Activated CD4-positive, alpha-beta T cell treated with anti-CD3 and anti-CD28 coated beads, Interleukin-2, amount 10 ng/mL, durations not matched to agents 24 days and 14 days (primary cell): ENCODE measurements at regions not wholly inside any gene's neighbourhood (a gene's known extent, or its start where the extent isn't known, plus 50 kb on each side); places are given as distances from the start of the nearest gene placed in this dataset.

ENCODE experiments used
- DNase-seq: peaks from one replicate; pipeline ENCODE4 v3.0.0; 2022
- H3K27ac Mint-ChIP-seq: one replicate; pipeline ENCODE4 v1.8.0; 2022; ENCODE audit warnings: mild to moderate bottlenecking, mixed read lengths
- H3K27me3 Mint-ChIP-seq: one replicate; pipeline ENCODE4 v1.8.0; 2022; ENCODE audit warnings: mixed read lengths
- H3K36me3 Mint-ChIP-seq: one replicate; pipeline ENCODE4 v1.8.0; 2022; ENCODE audit warnings: low read depth, mild to moderate bottlenecking, mixed read lengths
- H3K4me1 Mint-ChIP-seq: one replicate; pipeline ENCODE4 v1.8.0; 2021; ENCODE audit warnings: mixed read lengths
- H3K4me3 Mint-ChIP-seq: one replicate; pipeline ENCODE4 v1.8.0; 2022; ENCODE audit warnings: mild to moderate bottlenecking, moderate library complexity, mixed read lengths
- H3K9me3 Mint-ChIP-seq: one replicate; pipeline ENCODE4 v1.8.0; 2021; ENCODE audit warnings: mixed read lengths
- intact Hi-C: fragments of 100-400 bp; cut with micrococcal nuclease; formaldehyde crosslinking; loops from one replicate; pipeline ENCODE4 v1.15.1; 2023

DNA sequence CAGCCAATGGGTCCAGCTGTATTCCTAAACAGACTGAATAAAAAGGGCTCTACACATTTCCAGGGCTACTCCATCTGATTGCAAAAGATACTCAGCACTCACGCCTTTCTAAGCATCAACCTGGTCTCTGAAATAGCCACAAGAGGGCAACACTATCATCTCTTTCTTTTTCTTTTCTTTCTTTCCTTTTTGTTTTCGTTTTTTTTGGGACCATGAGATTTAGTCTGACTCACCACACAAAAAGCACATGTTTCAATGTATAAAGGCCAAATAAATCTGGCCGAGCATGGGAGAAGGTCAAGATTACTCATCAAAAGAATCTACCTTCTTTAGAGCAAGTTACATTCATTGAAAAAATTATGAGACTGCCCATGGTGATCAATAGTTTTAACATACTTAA lies 805.6 kb upstream of the ARGLU1 start:
- Mint-ChIP-seq H3K9me3 (no peaks in the 10 kb centered on the region), H3K4me3 (no peak overlapping the region), H3K36me3 (no peaks in the 10 kb centered on the region), H3K27me3 (no peaks in the 10 kb centered on the region), H3K4me1 (no peaks in the 10 kb centered on the region), H3K27ac (no peak overlapping the region)
- DNase-seq, result no peak
- intact Hi-C loops, result no loop called here

DNA sequence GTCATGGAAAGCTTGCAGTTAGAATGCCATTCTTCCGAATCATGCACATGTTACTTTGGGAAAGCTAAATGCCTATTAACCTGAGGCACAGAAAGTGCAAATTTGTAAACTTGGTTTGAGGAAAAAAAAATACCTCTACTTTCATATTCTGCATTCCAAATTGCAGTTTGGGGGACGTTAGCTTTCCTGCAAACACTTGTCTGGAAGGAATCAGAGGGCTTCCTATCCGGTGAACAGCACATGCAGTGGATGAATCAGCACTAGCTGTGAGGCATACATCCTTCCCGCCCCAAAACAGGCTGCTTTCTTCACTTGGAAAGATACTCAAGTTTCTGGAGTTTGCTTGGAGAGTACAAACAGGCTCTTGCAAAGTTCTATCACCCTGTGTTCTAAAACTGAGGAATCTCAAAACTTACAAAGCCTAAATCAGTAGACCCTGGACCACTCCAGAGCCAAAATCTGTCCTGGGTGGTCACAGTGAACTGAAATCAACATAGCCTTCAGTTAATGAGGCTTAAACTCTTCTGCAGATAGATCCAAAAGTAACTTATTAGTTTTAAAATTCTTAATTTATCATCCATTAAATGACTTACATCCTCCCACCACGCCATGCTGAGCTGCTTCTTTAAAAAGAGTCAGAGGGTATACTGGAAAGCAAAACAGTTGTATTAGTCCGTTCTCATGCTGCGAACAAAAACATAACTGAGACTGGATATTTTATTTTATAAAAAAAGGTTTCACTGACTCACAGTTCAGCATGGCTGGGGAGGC lies 802.3 kb upstream of the ARGLU1 start:
- intact Hi-C loops, result no loop called here
- Mint-ChIP-seq H3K4me1 (no peaks in the 10 kb centered on the region), H3K27ac (no peak overlapping the region), H3K4me3 (no peak overlapping the region), H3K9me3 (no peaks in the 10 kb centered on the region), H3K36me3 (no peaks in the 10 kb centered on the region), H3K27me3 (no peaks in the 10 kb centered on the region)
- DNase-seq, result no peak

DNA sequence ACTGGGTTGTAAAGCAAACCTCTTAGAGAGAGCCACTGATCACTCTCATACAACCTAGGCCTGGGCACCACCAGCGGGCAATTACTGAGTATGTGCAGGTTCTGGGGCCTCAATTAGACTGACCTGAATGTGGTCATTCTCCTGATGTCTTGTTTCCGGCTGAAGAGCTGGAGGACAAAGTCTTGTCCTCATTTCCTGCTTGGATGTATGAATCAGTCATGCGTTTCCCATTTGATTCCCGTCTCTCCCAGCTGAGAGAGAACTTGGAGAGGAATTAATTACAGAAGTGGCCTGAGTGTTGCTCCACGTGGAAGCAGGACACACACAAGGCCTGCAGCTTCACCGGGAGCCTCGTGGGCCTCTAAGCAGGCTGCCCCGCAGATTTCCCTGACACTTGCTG lies 799.3 kb upstream of the ARGLU1 start:
- Mint-ChIP-seq H3K36me3 (no peaks in the 10 kb centered on the region), H3K9me3 (no peaks in the 10 kb centered on the region), H3K27ac (no peak overlapping the region), H3K4me1 (no peaks in the 10 kb centered on the region), H3K4me3 (no peak overlapping the region), H3K27me3 (no peaks in the 10 kb centered on the region)
- DNase-seq, result no peak
- intact Hi-C loops, result no loop called here

DNA sequence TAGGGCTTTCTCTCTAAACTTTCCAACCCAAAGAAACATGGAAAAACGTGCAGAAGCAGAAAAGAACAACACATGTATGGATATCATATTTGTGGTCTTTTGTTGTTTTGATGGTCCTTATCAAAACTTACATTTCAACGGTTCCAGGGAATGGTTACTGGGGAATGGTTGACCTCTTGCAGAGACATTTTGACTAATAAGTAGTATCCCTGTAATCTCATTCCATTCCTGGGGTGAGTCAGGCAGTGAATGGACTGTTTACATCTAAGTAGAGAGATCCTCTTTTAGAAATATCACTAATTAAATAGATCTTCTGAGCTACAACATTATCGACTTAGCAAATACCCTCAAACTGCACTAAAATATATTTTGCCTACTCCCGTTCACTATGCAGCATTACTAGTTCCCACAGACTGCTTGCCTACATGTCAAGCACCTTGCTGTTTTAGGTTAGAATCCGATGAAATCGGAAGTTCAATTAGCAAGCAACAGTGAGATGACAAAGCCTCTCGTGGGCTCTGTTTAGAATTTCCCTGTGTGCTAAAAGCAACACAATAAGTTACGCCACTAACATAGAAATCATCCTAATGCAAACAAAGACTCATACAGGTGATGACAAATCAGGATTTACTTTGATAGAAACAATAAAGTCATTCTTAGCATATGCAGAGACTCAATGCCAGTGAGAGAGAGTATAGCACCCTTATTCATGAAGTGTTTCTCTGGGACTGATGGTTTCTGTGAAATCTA lies 797.7 kb upstream of the ARGLU1 start:
- H3K4me1 Mint-ChIP-seq, result no peaks in the 10 kb centered on the region
- no peak overlapping the region for H3K27ac Mint-ChIP-seq
- H3K4me3 Mint-ChIP-seq, result no peak overlapping the region
- no peaks in the 10 kb centered on the region for H3K27me3 Mint-ChIP-seq
- H3K9me3 Mint-ChIP-seq, result no peaks in the 10 kb centered on the region
- intact Hi-C loops, result no loop called here
- no peaks in the 10 kb centered on the region for H3K36me3 Mint-ChIP-seq
- no peak for DNase-seq

DNA sequence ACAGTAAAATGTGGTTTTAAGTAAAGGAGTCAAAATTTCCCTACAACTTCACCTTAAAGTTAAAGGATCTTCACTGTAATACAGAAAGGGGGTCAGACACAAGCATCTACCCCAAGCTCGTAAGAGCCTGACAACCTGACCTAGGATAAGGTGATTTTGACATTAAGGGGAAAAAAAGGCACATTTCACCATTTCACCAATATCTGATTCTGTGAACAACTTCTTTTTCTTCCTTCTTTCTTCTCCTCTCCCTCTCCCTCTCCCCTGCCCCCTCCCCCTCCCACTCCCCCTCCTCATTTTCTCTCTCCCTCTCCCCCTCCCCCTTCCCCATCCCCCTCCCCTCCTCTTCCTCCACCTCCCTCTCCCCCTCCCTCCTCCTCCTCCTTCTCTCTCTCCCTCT lies 796.7 kb upstream of the ARGLU1 start:
- Mint-ChIP-seq H3K4me1 (no peaks in the 10 kb centered on the region), H3K27me3 (no peaks in the 10 kb centered on the region), H3K36me3 (no peaks in the 10 kb centered on the region), H3K27ac (no peak overlapping the region), H3K4me3 (no peak overlapping the region), H3K9me3 (no peaks in the 10 kb centered on the region)
- intact Hi-C loops, result no loop called here
- no peak for DNase-seq

DNA sequence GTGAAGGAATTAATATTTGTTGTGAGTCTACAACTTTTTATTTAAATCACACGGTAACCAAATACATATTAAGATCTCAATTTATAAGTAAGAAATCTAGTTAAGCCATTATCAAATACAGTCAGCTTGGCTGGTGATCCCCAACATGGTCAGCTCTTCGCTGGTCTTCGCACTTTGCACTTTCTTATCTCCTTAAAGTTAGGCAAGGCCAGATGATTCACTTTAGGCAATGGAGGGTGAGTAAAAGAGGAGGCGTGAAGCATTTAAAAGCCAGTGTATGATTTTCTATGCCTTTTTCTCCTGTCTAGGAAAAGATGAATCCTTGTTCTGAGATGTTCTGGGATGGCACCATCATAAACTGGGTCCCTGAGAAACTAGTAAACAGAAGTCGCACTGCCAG lies 793.7 kb upstream of the ARGLU1 start:
- no peaks in the 10 kb centered on the region for H3K9me3 Mint-ChIP-seq
- no peak overlapping the region for H3K4me3 Mint-ChIP-seq
- no peak overlapping the region for H3K27ac Mint-ChIP-seq
- H3K27me3 Mint-ChIP-seq, result no peaks in the 10 kb centered on the region
- intact Hi-C loops, result no loop called here
- no peaks in the 10 kb centered on the region for H3K36me3 Mint-ChIP-seq
- H3K4me1 Mint-ChIP-seq, result no peaks in the 10 kb centered on the region
- DNase-seq, result no peak

DNA sequence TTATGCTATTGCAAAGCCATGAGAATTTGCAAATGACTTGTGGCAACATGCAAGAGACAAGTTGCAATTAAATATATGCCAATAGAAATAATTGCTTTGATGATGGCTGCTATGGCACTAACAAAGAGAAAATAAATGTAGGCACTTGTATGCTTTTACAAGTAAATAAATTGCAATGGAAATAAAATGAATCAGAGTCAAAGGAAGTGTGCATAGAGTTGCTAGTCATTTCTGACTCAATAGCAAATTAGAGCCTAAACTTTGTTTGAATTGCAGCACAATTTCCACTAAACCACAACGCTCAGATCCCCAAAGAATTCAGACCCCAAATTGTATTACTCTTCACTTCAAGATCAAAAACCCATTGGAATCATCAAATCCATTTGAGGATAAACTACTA lies 792.1 kb upstream of the ARGLU1 start:
- DNase-seq, result no peak
- no peaks in the 10 kb centered on the region for H3K36me3 Mint-ChIP-seq
- intact Hi-C loops, result no loop called here

DNA sequence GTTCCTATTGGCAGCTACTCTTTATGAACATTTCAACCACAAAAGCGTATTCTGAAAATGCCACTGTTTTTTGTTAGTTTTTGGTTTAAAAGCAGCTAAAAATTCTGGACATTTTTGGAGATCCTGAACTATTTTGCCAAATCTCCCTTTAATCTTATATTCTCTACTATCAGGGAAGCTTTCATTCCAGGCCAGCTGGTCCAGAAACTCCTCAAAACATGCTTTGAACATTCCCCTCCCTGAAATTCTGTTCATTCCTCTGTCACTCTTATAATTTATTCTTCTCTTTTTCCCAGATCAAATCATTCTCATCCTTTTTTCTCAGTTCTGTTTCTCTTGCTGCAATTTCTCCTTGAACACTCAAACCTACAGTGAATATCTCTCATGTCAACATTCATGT lies 790.9 kb upstream of the ARGLU1 start:
- no peaks in the 10 kb centered on the region for H3K27me3 Mint-ChIP-seq
- no peaks in the 10 kb centered on the region for H3K9me3 Mint-ChIP-seq
- H3K4me3 Mint-ChIP-seq, result no peak overlapping the region
- no peak for DNase-seq
- intact Hi-C loops, result no loop called here
- H3K4me1 Mint-ChIP-seq, result no peaks in the 10 kb centered on the region
- no peaks in the 10 kb centered on the region for H3K36me3 Mint-ChIP-seq
- no peak overlapping the region for H3K27ac Mint-ChIP-seq

More for the DNA sequence above, 792.1 kb upstream of the ARGLU1 start:
- Mint-ChIP-seq H3K27me3 (no peaks in the 10 kb centered on the region), H3K4me1 (no peaks in the 10 kb centered on the region), H3K9me3 (no peaks in the 10 kb centered on the region), H3K27ac (no peak overlapping the region), H3K4me3 (no peak overlapping the region)

DNA sequence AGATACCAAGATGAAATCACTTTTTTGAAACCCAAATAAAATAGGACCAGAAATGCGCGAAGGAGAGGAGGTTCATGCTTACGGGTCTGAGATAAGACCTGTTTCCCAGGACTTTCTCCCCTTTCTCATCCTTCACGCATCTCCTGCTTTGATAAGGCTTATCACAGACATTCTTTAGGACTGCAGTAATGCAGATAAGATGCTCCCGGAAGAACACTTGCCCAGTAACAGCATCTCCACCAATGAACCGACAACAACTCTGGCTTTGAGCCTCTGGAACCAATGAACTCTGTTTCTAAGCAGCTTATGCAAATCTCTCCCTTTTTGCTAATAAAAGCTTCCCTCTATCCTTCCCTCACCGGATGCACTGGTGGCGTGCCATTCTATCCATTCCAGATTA lies 783.4 kb upstream of the ARGLU1 start:
- Mint-ChIP-seq H3K4me3 (no peak overlapping the region), H3K27me3 (no peaks in the 10 kb centered on the region), H3K36me3 (no peaks in the 10 kb centered on the region), H3K9me3 (no peaks in the 10 kb centered on the region), H3K27ac (no peak overlapping the region), H3K4me1 (no peaks in the 10 kb centered on the region)
- DNase-seq, result no peak
- intact Hi-C loops, result no loop called here

DNA sequence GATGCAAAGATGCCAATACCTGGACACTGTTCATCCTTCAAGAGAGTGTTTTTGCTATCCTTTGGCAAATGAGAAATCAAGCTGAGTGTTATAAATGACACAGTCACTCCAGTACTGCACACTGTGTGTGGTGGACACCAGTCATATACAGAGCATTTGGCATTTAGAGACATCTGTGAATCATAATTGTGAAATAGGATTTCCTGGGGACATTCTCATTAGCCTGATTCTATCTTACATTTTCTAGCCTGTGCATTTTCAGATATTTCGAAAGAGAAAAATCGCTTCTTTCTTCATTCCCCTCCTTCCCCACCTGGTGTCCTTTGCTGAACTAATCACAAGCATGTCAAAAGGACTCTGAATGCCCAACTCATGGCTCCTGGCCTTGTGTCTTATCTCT lies 781.0 kb upstream of the ARGLU1 start:
- no peak for DNase-seq
- no peaks in the 10 kb centered on the region for H3K9me3 Mint-ChIP-seq
- H3K4me1 Mint-ChIP-seq, result no peaks in the 10 kb centered on the region
- H3K4me3 Mint-ChIP-seq, result no peak overlapping the region
- intact Hi-C loops, result no loop called here
- H3K27ac Mint-ChIP-seq, result no peak overlapping the region
- H3K27me3 Mint-ChIP-seq, result no peaks in the 10 kb centered on the region
- no peaks in the 10 kb centered on the region for H3K36me3 Mint-ChIP-seq

DNA sequence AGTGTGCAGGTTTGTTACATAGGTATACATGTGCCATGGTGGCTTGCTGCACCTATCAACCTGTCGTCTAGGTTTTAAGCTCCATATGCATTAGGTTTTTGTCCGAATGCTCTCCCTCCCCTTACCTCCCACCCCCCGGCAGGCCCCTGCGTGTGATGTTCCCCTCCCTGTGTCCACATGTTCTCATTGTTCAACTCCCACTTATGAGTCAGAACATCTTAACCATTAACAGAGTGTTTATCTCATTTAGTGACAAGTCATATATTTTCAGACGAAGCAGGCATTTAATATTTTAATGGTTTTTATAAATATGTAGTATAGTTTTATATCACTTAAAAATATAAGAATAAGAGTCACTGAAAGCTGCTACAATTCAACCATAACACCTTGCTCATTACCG lies 780.5 kb upstream of the ARGLU1 start:
- Mint-ChIP-seq H3K9me3 (no peaks in the 10 kb centered on the region), H3K36me3 (no peaks in the 10 kb centered on the region), H3K4me3 (no peak overlapping the region), H3K4me1 (no peaks in the 10 kb centered on the region), H3K27me3 (no peaks in the 10 kb centered on the region), H3K27ac (no peak overlapping the region)
- intact Hi-C loops, result no loop called here
- no peak for DNase-seq

DNA sequence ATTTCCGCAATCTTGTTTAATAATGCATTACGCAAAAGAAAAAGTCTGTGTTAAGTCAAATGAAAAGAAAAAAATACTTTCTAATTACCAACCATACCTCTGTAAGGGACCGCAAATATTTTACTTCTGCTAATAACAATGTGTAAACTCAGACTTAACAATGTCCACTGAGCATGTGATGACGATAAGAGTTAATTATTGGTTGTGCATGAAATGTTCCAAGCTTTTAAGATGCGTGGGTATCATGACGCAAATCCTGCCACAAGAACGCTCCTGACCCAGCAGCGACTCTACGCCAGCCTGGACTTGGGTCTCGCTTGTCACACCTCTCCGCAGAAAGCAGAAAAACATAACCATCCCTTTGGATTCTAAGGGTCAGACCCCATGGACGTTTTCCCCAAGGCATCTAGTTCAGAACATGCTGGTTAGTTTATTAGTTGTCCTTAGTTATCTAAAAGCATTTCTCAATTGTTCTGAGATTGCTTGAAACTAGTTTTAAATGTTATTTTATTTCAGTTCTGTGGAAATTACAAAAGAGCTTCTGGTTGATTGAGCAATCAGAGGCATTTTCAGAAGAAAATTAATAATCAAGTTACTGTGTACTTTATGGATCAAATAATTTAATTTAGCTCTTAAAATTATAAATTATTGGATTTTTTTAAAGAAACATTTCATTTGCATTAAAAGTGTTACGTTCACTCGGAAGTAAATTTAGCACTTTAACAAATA lies 779.9 kb upstream of the ARGLU1 start:
- Mint-ChIP-seq H3K36me3 (no peaks in the 10 kb centered on the region), H3K27me3 (no peaks in the 10 kb centered on the region), H3K9me3 (no peaks in the 10 kb centered on the region), H3K4me3 (no peak overlapping the region), H3K27ac (no peak overlapping the region), H3K4me1 (no peaks in the 10 kb centered on the region)
- DNase-seq, result no peak
- intact Hi-C loops, result no loop called here

DNA sequence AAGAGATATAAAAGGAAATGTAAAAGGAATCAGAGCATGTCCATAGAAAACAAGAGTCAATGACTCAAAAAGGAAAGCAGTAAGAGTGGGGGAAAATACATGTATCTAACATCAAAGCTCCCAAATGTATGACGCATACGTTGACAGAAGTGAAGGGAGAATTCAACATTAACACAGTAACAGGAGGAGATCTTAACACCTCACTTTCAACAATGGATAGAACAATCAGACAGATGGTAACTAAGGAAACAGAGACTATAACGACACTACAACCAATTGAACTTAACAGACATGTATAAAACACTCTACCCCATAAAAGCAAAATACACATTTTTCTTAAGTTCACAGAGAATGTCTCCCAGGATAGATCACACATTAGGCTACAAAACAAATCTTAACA lies 774.8 kb upstream of the ARGLU1 start:
- H3K4me3 Mint-ChIP-seq, result no peak overlapping the region
- no peaks in the 10 kb centered on the region for H3K9me3 Mint-ChIP-seq
- no peaks in the 10 kb centered on the region for H3K36me3 Mint-ChIP-seq
- no peak overlapping the region for H3K27ac Mint-ChIP-seq
- no peak for DNase-seq
- no peaks in the 10 kb centered on the region for H3K4me1 Mint-ChIP-seq
- no peaks in the 10 kb centered on the region for H3K27me3 Mint-ChIP-seq
- intact Hi-C loops, result no loop called here

DNA sequence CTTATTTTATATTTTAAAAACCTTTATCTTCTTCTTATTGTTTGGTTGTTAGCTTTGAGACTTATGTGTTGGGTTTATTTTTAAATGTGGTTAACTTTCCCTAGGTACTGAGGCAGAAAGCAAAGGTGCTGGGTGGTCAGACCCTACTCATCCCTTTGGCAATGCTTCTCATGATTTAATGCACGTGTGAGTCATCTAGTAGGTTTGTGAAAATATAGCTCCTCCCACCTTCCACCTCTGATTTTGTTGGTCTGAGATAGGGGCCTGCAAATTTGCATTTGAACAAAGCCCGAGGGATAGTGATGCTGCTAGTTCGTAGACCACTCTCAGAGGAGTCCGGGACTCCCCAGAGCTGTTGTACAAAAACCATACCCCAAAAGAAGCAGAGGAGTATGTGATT lies 771.3 kb upstream of the ARGLU1 start:
- no peaks in the 10 kb centered on the region for H3K36me3 Mint-ChIP-seq
- H3K4me3 Mint-ChIP-seq, result no peak overlapping the region
- no peaks in the 10 kb centered on the region for H3K4me1 Mint-ChIP-seq
- H3K27ac Mint-ChIP-seq, result no peak overlapping the region
- no peak for DNase-seq
- no peaks in the 10 kb centered on the region for H3K27me3 Mint-ChIP-seq
- no peaks in the 10 kb centered on the region for H3K9me3 Mint-ChIP-seq
- intact Hi-C loops, result no loop called here
